ENCODE measurements at regions not wholly inside any gene's neighbourhood (a gene's known extent, or its start where the extent isn't known, plus 50 kb on each side); places are given as distances from the start of the nearest gene placed in this dataset.
"Not testable (repeated sequence)": the region's sequence is repeated elsewhere in the genome, so short reads cannot be mapped to it uniquely, and the experiment has no call there.

- DNase-seq (ENCODE audit: low spot score) = no peak
- TF ChIP-seq CTCF (IDR thresholded peaks at IDR 0.05) = no peak
- no peak for ATAC-seq (ENCODE audit: low FRiP score)
These were observed 92.6 kb downstream of the KIF26A start for GRCh38 chr14:104230946-104231345.

- DNase-seq (ENCODE audit: low spot score) (no peak), ATAC-seq (ENCODE audit: low FRiP score) (no peak)
- no peak for TF ChIP-seq CTCF (IDR thresholded peaks at IDR 0.05)
These were observed 93.7 kb downstream of the KIF26A start for GRCh38 chr14:104232070-104232484.

- not testable (repeated sequence) for ATAC-seq (ENCODE audit: low FRiP score); DNase-seq (ENCODE audit: low spot score)
These were observed 95.8 kb downstream of the KIF26A start for GRCh38 chr14:104234007-104234786.

- no peak for DNase-seq (ENCODE audit: low spot score)
These were observed 97.3 kb downstream of the KIF26A start for GRCh38 chr14:104235686-104236085.

GRCh38 chr14:104237651-104238423 lies 99.5 kb downstream of the KIF26A start:
- TF ChIP-seq CTCF (IDR thresholded peaks at IDR 0.05) = no peak
- DNase-seq (ENCODE audit: low spot score) = no peak
- no peak for ATAC-seq (ENCODE audit: low FRiP score)

More at GRCh38 chr14:104235686-104236085, 97.3 kb downstream of the KIF26A start:
- no peak for TF ChIP-seq CTCF (IDR thresholded peaks at IDR 0.05)
- ATAC-seq (ENCODE audit: low FRiP score) = no peak

GRCh38 chr14:104238424-104239184 lies 100.2 kb downstream of the KIF26A start:
- ATAC-seq (ENCODE audit: low FRiP score) (no peak), DNase-seq (ENCODE audit: low spot score) (no peak)
- no peak for TF ChIP-seq CTCF (IDR thresholded peaks at IDR 0.05)

- no peak for ATAC-seq (ENCODE audit: low FRiP score)
- no peak for DNase-seq (ENCODE audit: low spot score)
- no peak for TF ChIP-seq CTCF (IDR thresholded peaks at IDR 0.05)
These were observed 100.9 kb downstream of the KIF26A start for GRCh38 chr14:104239185-104239775.
